T47D (cell line): ENCODE measurements at regions not wholly inside any gene's neighbourhood (a gene's known extent, or its start where the extent isn't known, plus 50 kb on each side); places are given as distances from the start of the nearest gene placed in this dataset.

Experiments
- DNase-seq, 2 experiments: peaks; one replicate each; pipeline versions ENCODE4 v3.0.0 to v3.0.0-alpha.2; 2011 to 2012; ENCODE audit warnings: low read depth in 1 of 2, low spot score in 1 of 2
- JUND ChIP-seq: IDR thresholded peaks from 2 replicates; pipeline ENCODE4 v1.6.1; 2012; ENCODE audit warnings: low read depth
- in situ Hi-C: cut with HindIII; loops from 2 replicates; pipeline ENCODE4 v1.10.0; 2016; ENCODE audit warnings: low sequenced_read_pairs, low pct_unique_long_range_greater_than_20kb

GRCh38 chr3:31157047-31157694 lies 262.7 kb upstream of the GADL1 start:
- DNase-seq: no peak
- TF ChIP-seq JUND: no peak
- in situ Hi-C loops: no loop called here

GRCh38 chr3:31157893-31158620 lies 263.6 kb upstream of the GADL1 start:
- in situ Hi-C loops: no loop called here
- peak in 1 of 2 experiments; percentile 32 for DNase-seq
- no peak for TF ChIP-seq JUND

- DNase-seq: no peak
- in situ Hi-C loops: no loop called here
- no peak for TF ChIP-seq JUND
These were observed 265.0 kb upstream of the GADL1 start for GRCh38 chr3:31159331-31160039.

- in situ Hi-C loops: no loop called here
- DNase-seq: no peak
- no peak for TF ChIP-seq JUND
These were observed 267.4 kb upstream of the GADL1 start for GRCh38 chr3:31161889-31162288.

- in situ Hi-C loops: no loop called here
These were observed 269.9 kb upstream of the GADL1 start for GRCh38 chr3:31164381-31164780.

GRCh38 chr3:31165399-31165860 lies 271.0 kb upstream of the GADL1 start:
- no peak for TF ChIP-seq JUND
- DNase-seq: no peak
- in situ Hi-C loops: no loop called here

More at GRCh38 chr3:31164381-31164780, 269.9 kb upstream of the GADL1 start:
- TF ChIP-seq JUND: no peak
- no peak for DNase-seq

GRCh38 chr3:31166249-31166885 lies 271.9 kb upstream of the GADL1 start:
- in situ Hi-C loops: no loop called here
- DNase-seq: peak in 1 of 2 experiments; percentile 28
- no peak for TF ChIP-seq JUND

- TF ChIP-seq JUND: no peak
- in situ Hi-C loops: no loop called here
- DNase-seq: no peak
These were observed 273.2 kb upstream of the GADL1 start for GRCh38 chr3:31167666-31168065.

- no peak for TF ChIP-seq JUND
- in situ Hi-C loops: no loop called here
- DNase-seq: peak in 1 of 2 experiments; percentile 66
These were observed 276.6 kb upstream of the GADL1 start for GRCh38 chr3:31170932-31171670.

- in situ Hi-C loops: no loop called here
- no peak for TF ChIP-seq JUND
- no peak for DNase-seq
These were observed 277.9 kb upstream of the GADL1 start for GRCh38 chr3:31172336-31172735.

- DNase-seq: no peak
- TF ChIP-seq JUND: no peak
- in situ Hi-C loops: no loop called here
These were observed 278.8 kb upstream of the GADL1 start for GRCh38 chr3:31173118-31173718.
